K562 (cell line): ENCODE measurements at regions not wholly inside any gene's neighbourhood (a gene's known extent, or its start where the extent isn't known, plus 50 kb on each side); places are given as distances from the start of the nearest gene placed in this dataset.

Experiments used
- BRF1 ChIP-seq: IDR thresholded peaks from 3 replicates; pipeline ENCODE4 v1.6.1; 2011; ENCODE audit warnings: borderline replicate concordance, mild to moderate bottlenecking; ENCODE audit not compliant: insufficient read length; ENCODE audit errors: extremely low read depth
- CC2D1A ChIP-seq: fragments of 450-650 bp; IDR thresholded peaks from 2 replicates; pipeline ENCODE4 v1.6.1; 2017; ENCODE audit warnings: mild to moderate bottlenecking
- DEAF1 ChIP-seq: fragments of 450-650 bp; formaldehyde crosslinking; IDR thresholded peaks from 2 replicates; pipeline ENCODE4 v1.4.0; 2020; ENCODE audit warnings: mild to moderate bottlenecking, moderate library complexity
- E2F4 ChIP-seq: sonication (generic); formaldehyde crosslinking; IDR thresholded peaks from 2 replicates; pipeline ENCODE4 v1.8.0; 2022; ENCODE audit warnings: mild to moderate bottlenecking, low read depth, missing genetic modification reagents
- FOXK2 ChIP-seq, 2 experiments: fragments of 450-650 bp; IDR thresholded peaks in 1 of 2; conservative IDR thresholded peaks in 1 of 2; 2 replicates each; pipeline ENCODE4 v1.6.1; 2016; ENCODE audit warnings: low read depth in 2 of 2, mild to moderate bottlenecking in 1 of 2
- GTF2B ChIP-seq: IDR thresholded peaks from 2 replicates; pipeline ENCODE4 v1.6.1; 2011; ENCODE audit not compliant: insufficient read length; ENCODE audit errors: extremely low read depth
- MED1 ChIP-seq: sonication (generic); formaldehyde crosslinking; IDR thresholded peaks from 2 replicates; pipeline ENCODE4 v1.8.1; 2023; ENCODE audit warnings: missing genetic modification reagents, borderline replicate concordance
- MEIS2 ChIP-seq: fragments of 450-650 bp; IDR thresholded peaks from 2 replicates; pipeline ENCODE4 v1.6.1; 2014; ENCODE audit warnings: mild to moderate bottlenecking; ENCODE audit not compliant: partially characterized antibody
- MYBL2 ChIP-seq, 2 experiments: fragments of 450-650 bp in 1 of 2; sonication (generic) in 1 of 2; formaldehyde crosslinking in 1 of 2; IDR thresholded peaks; 2 replicates each; pipeline versions ENCODE4 v1.6.1 to v1.8.1; 2017 to 2022; ENCODE audit warnings: borderline replicate concordance in 1 of 2, inconsistent platforms in 1 of 2, low read depth in 1 of 2, mild to moderate bottlenecking in 1 of 2, missing genetic modification reagents in 1 of 2, moderate library complexity in 1 of 2
- NRF1 ChIP-seq, 2 experiments: fragments of 450-650 bp; IDR thresholded peaks in 1 of 2; conservative IDR thresholded peaks in 1 of 2; 2 replicates each; pipeline ENCODE4 v1.6.1; 2014; ENCODE audit warnings: mild to moderate bottlenecking in 2 of 2
- RAD51 ChIP-seq: fragments of 450-650 bp; IDR thresholded peaks from 2 replicates; pipeline ENCODE4 v1.7.1; 2016; ENCODE audit warnings: low read depth, mild to moderate bottlenecking, borderline replicate concordance
- TARDBP ChIP-seq: fragments of 450-650 bp; IDR thresholded peaks from 2 replicates; pipeline ENCODE4 v1.6.1; 2016
- TCFL5 ChIP-seq: fragments of 250-450 bp; sonication (Bioruptor Pico); conservative IDR thresholded peaks from 2 replicates; pipeline ENCODE4 v1.6.1; 2021; ENCODE audit warnings: mild to moderate bottlenecking, moderate library complexity, matching md5 sums
- TRIM28 ChIP-seq: fragments of 450-650 bp; IDR thresholded peaks from 2 replicates; pipeline ENCODE4 v1.6.1; 2017
- USF1 ChIP-seq: sonication (generic); formaldehyde crosslinking; IDR thresholded peaks from 2 replicates; pipeline ENCODE4 v1.9.0; 2022; ENCODE audit warnings: mild to moderate bottlenecking, missing genetic modification reagents
- ZBTB7A ChIP-seq: IDR thresholded peaks from 2 replicates; pipeline ENCODE4 v1.6.1; 2011; ENCODE audit warnings: low read depth, mild to moderate bottlenecking, low read length, moderate library complexity, borderline replicate concordance; ENCODE audit not compliant: control insufficient read depth
- ZFPM2 ChIP-seq: fragments of 250-450 bp; sonication (Bioruptor Pico); IDR thresholded peaks from 2 replicates; pipeline ENCODE4 v1.5.1; 2022; ENCODE audit warnings: mild to moderate bottlenecking
- ZKSCAN8 ChIP-seq: fragments of 200-800 bp; sonication (Bioruptor generic); IDR thresholded peaks from 2 replicates; pipeline ENCODE4 v1.6.1; 2016; ENCODE audit warnings: missing genetic modification characterization, missing compliant biosample characterization
- ZNF217 ChIP-seq: sonication (generic); formaldehyde crosslinking; IDR thresholded peaks from 2 replicates; pipeline ENCODE4 v1.8.0; 2022; ENCODE audit warnings: mild to moderate bottlenecking, missing genetic modification reagents
- ZNF253 ChIP-seq: fragments of 250-450 bp; sonication (Bioruptor Pico); conservative IDR thresholded peaks from 2 replicates; pipeline ENCODE4 v1.6.1; 2021; ENCODE audit warnings: mild to moderate bottlenecking
- ZNF277 ChIP-seq: fragments of 250-450 bp; sonication (Bioruptor Pico); IDR thresholded peaks from 2 replicates; pipeline ENCODE4 v1.8.0; 2022; ENCODE audit warnings: inconsistent platforms, mild to moderate bottlenecking, moderate library complexity, borderline replicate concordance
- ZNF551 ChIP-seq: fragments of 250-450 bp; sonication (Bioruptor Pico); IDR thresholded peaks from 2 replicates; pipeline ENCODE4 v1.5.0; 2021; ENCODE audit warnings: mild to moderate bottlenecking, moderate library complexity
- ZNF778 ChIP-seq: fragments of 450-650 bp; formaldehyde crosslinking; IDR thresholded peaks from 2 replicates; pipeline ENCODE4 v1.4.0; 2020; ENCODE audit warnings: mild to moderate bottlenecking, moderate library complexity

- TF ChIP-seq MED1 (CRISPR knock-in tag), result no peak
- no peak for TF ChIP-seq CC2D1A
- no peak for TF ChIP-seq FOXK2 (conservative IDR thresholded peaks at IDR 0.05 in 1 of 2, IDR thresholded peaks at IDR 0.05 in 1 of 2; ENCODE audit: low read depth in 2 of 2)
- no peak for TF ChIP-seq ZNF778 (CRISPR knock-in tag)
- TF ChIP-seq TARDBP, result no peak
- TF ChIP-seq ZBTB7A, result no peak
- no peak for TF ChIP-seq NRF1 (conservative IDR thresholded peaks at IDR 0.05 in 1 of 2, IDR thresholded peaks at IDR 0.05 in 1 of 2)
- no peak for TF ChIP-seq E2F4
- 0 out of 2 replicates have a peak, but pooled peaks have one; percentile 25 for TF ChIP-seq USF1 (CRISPR knock-in tag)
- peak; percentile 77 for TF ChIP-seq MEIS2
- no peak for TF ChIP-seq TCFL5
- no peak for TF ChIP-seq ZNF551 (CRISPR knock-in tag)
- TF ChIP-seq ZNF277, result no peak
- no peak for TF ChIP-seq ZNF217 (CRISPR knock-in tag)
- no peak for TF ChIP-seq TRIM28
- TF ChIP-seq ZKSCAN8, result peak; percentile 64; the same call in 1 of the 2 replicates
- no peak for TF ChIP-seq RAD51
- no peak for TF ChIP-seq ZNF253 (CRISPR knock-in tag)
- no peak for TF ChIP-seq BRF1
- TF ChIP-seq GTF2B, result no peak
- TF ChIP-seq DEAF1 (CRISPR knock-in tag), result no peak
- no peak for TF ChIP-seq ZFPM2
- TF ChIP-seq MYBL2 (IDR thresholded peaks at IDR 0.05; ENCODE audit: low read depth), result no peak
- no peak for TF ChIP-seq MYBL2 (CRISPR knock-in tag; IDR thresholded peaks at IDR 0.05; ENCODE audit: borderline replicate concordance)
Measured at GRCh38 chr17:15883617-15884111, 61.3 kb upstream of the ADORA2B start (continued).
